Neuronal stem cell (in vitro differentiated cells): ENCODE measurements at regions not wholly inside any gene's neighbourhood (a gene's known extent, or its start where the extent isn't known, plus 50 kb on each side); places are given as distances from the start of the nearest gene placed in this dataset.

Experiments used
- DNase-seq: peaks from one replicate; pipeline ENCODE4 v3.0.0-alpha.2; 2013; ENCODE audit warnings: low spot score
- H2AFZ ChIP-seq: one replicate; pipeline ENCODE4 v1.6.1; 2013; ENCODE audit warnings: mild to moderate bottlenecking, low read length, inconsistent platforms
- H2AK5ac ChIP-seq: 2 replicates; pipeline ENCODE4 v1.6.1; 2013; ENCODE audit warnings: low read depth, mild to moderate bottlenecking, inconsistent platforms, low read length, moderate library complexity, mixed read lengths
- H2BK120ac ChIP-seq: 2 replicates; pipeline ENCODE4 v1.6.1; 2013; ENCODE audit warnings: low read depth, mild to moderate bottlenecking, inconsistent platforms, low read length, moderate library complexity, mixed read lengths
- H2BK12ac ChIP-seq: one replicate; pipeline ENCODE4 v1.6.1; 2013; ENCODE audit warnings: low read length, inconsistent platforms
- H2BK15ac ChIP-seq: 2 replicates; pipeline ENCODE4 v1.6.1; 2013; ENCODE audit warnings: mild to moderate bottlenecking, low read length, inconsistent platforms, mixed read lengths
- H2BK5ac ChIP-seq: one replicate; pipeline ENCODE4 v1.6.1; 2013; ENCODE audit warnings: inconsistent platforms, mild to moderate bottlenecking, low read length, moderate library complexity
- H3K14ac ChIP-seq: one replicate; pipeline ENCODE4 v1.6.1; 2013; ENCODE audit warnings: low read length, inconsistent platforms
- H3K18ac ChIP-seq: 2 replicates; pipeline ENCODE4 v1.6.1; 2013; ENCODE audit warnings: low read length, inconsistent platforms
- H3K23ac ChIP-seq: 2 replicates; pipeline ENCODE4 v1.6.1; 2013; ENCODE audit warnings: low read depth, mild to moderate bottlenecking, mixed read lengths, low read length, inconsistent platforms; ENCODE audit not compliant: poor library complexity
- H3K27ac ChIP-seq: replicated peaks from 3 replicates; pipeline ENCODE4 v1.5.1; 2013; ENCODE audit warnings: low read length, inconsistent platforms
- H3K27me3 ChIP-seq, 3 experiments: 2 replicates each; pipeline ENCODE4 v1.6.1; 2013; ENCODE audit warnings: low read length in 3 of 3, mild to moderate bottlenecking in 2 of 3, inconsistent platforms in 1 of 3, low read depth in 1 of 3, mixed read lengths in 1 of 3, moderate library complexity in 1 of 3; ENCODE audit not compliant: control insufficient read depth in 3 of 3, insufficient read depth in 3 of 3
- H3K36me3 ChIP-seq, 2 donors: replicated peaks in 1 of 2; 2 replicates each; pipeline ENCODE4 v1.6.1; 2013; ENCODE audit warnings: low read length in 2 of 2; ENCODE audit not compliant: control insufficient read depth in 2 of 2, insufficient read depth in 2 of 2
- H3K4ac ChIP-seq: 2 replicates; pipeline ENCODE4 v1.6.1; 2013; ENCODE audit warnings: inconsistent platforms, mild to moderate bottlenecking, low read length, moderate library complexity
- H3K4me1 ChIP-seq, 2 donors: 1 replicate in 1 of 2; 2 replicates in 1 of 2; pipeline ENCODE4 v1.6.1; 2013; ENCODE audit warnings: low read length in 2 of 2, low read depth in 1 of 2; ENCODE audit not compliant: control insufficient read depth in 2 of 2, insufficient read depth in 1 of 2
- H3K4me2 ChIP-seq: one replicate; pipeline ENCODE4 v1.6.1; 2013; ENCODE audit warnings: mild to moderate bottlenecking, low read length, inconsistent platforms; ENCODE audit not compliant: insufficient read depth, poor library complexity, severe bottlenecking
- H3K4me3 ChIP-seq, 2 donors: 2 replicates each; pipeline ENCODE4 v1.5.1; 2013; ENCODE audit warnings: low read length in 2 of 2, mild to moderate bottlenecking in 2 of 2, inconsistent platforms in 1 of 2, moderate library complexity in 1 of 2
- H3K79me1 ChIP-seq: one replicate; pipeline ENCODE4 v1.6.1; 2013; ENCODE audit warnings: low read depth, mild to moderate bottlenecking, inconsistent platforms, low read length, moderate library complexity
- H3K9ac ChIP-seq: one replicate; pipeline ENCODE4 v1.6.1; 2013; ENCODE audit warnings: mild to moderate bottlenecking, low read depth, low read length, inconsistent platforms; ENCODE audit not compliant: poor library complexity
- H3K9me3 ChIP-seq, 2 donors: replicated peaks in 1 of 2; 2 replicates each; pipeline versions ENCODE3 to v1.6.1; 2013; ENCODE audit warnings: low read length in 2 of 2, mild to moderate bottlenecking in 2 of 2, inconsistent platforms in 1 of 2, low read depth in 1 of 2, mixed read lengths in 1 of 2, moderate library complexity in 1 of 2; ENCODE audit not compliant: control insufficient read depth in 2 of 2, insufficient read depth in 1 of 2
- H4K8ac ChIP-seq: one replicate; pipeline ENCODE4 v1.6.1; 2013; ENCODE audit warnings: low read depth, mild to moderate bottlenecking, inconsistent platforms, low read length, moderate library complexity
- H4K91ac ChIP-seq: one replicate; pipeline ENCODE4 v1.6.1; 2013; ENCODE audit warnings: low read length, low read depth, mild to moderate bottlenecking, inconsistent platforms; ENCODE audit not compliant: poor library complexity
- WGBS, 2 donors: extraction: QIAGEN DNeasy Blood & Tissue Kit; methylation state at CpG; one replicate each; pipeline ENCODE4 v1.1.7; 2013; ENCODE audit warnings: missing lambda C conversion rate in 2 of 2, mixed read lengths in 1 of 2; ENCODE audit not compliant: insufficient read length in 2 of 2, insufficient replicate concordance in 1 of 2; ENCODE audit errors: extremely low coverage in 2 of 2; 5-methylcytosine and 5-hydroxymethylcytosine counted together

GRCh38 chr18:72329533-72329932 is 214.6 kb downstream of the CBLN2 start:
- H3K27me3 ChIP-seq, result no peaks in the 10 kb centered on the region
- no peak overlapping the region for H3K14ac ChIP-seq
- no peaks in the 10 kb centered on the region for H3K79me1 ChIP-seq
- no peak overlapping the region for H3K9ac ChIP-seq
- H3K18ac ChIP-seq, result no peak overlapping the region
- no peaks in the 10 kb centered on the region for H3K36me3 ChIP-seq
- no peaks in the 10 kb centered on the region for H3K9me3 ChIP-seq
- no CpG with 5 or more reads among the region's 2 CpGs for WGBS, 2 donors
- no peaks in the 10 kb centered on the region for H3K4me1 ChIP-seq
- no peak overlapping the region for H2BK120ac ChIP-seq
- H2BK5ac ChIP-seq, result no peak overlapping the region
- no peak overlapping the region for H2BK12ac ChIP-seq
- no peak overlapping the region for H3K4me2 ChIP-seq
- no peak overlapping the region for H2AFZ ChIP-seq
- H3K23ac ChIP-seq, result no peak overlapping the region
- no peak overlapping the region for H4K91ac ChIP-seq
- no peak overlapping the region for H4K8ac ChIP-seq
- H3K4me3 ChIP-seq, result no peak overlapping the region
- no peak for DNase-seq
- no peak overlapping the region for H2BK15ac ChIP-seq
- H3K27ac ChIP-seq, result no peak overlapping the region
- no peak overlapping the region for H2AK5ac ChIP-seq
- no peak overlapping the region for H3K4ac ChIP-seq

- no peak overlapping the region for H4K91ac ChIP-seq
- no peak overlapping the region for H2BK5ac ChIP-seq
- H3K79me1 ChIP-seq, result no peaks in the 10 kb centered on the region
- H4K8ac ChIP-seq, result no peak overlapping the region
- no CpG with 5 or more reads among the region's 5 CpGs for WGBS, 2 donors
- no peak overlapping the region for H2BK15ac ChIP-seq
- H3K18ac ChIP-seq, result no peak overlapping the region
- H3K36me3 ChIP-seq, result no peaks in the 10 kb centered on the region
- H2BK12ac ChIP-seq, result no peak overlapping the region
- H3K4me2 ChIP-seq, result no peak overlapping the region
- H2AFZ ChIP-seq, result no peak overlapping the region
- H3K9me3 ChIP-seq, result no peaks in the 10 kb centered on the region
- H2AK5ac ChIP-seq, result no peak overlapping the region
- no peak overlapping the region for H2BK120ac ChIP-seq
- no peak overlapping the region for H3K4ac ChIP-seq
- H3K14ac ChIP-seq, result no peak overlapping the region
- no peak overlapping the region for H3K27ac ChIP-seq
- H3K9ac ChIP-seq, result no peak overlapping the region
- H3K27me3 ChIP-seq, result no peaks in the 10 kb centered on the region
- no peak overlapping the region for H3K23ac ChIP-seq
- DNase-seq, result no peak
- no peak overlapping the region for H3K4me3 ChIP-seq
- no peaks in the 10 kb centered on the region for H3K4me1 ChIP-seq
These were observed 218.8 kb downstream of the CBLN2 start for GRCh38 chr18:72325307-72325706.

- H3K4me2 ChIP-seq, result no peak overlapping the region
These were observed 219.5 kb downstream of the CBLN2 start for GRCh38 chr18:72324677-72325076.

GRCh38 chr18:72316497-72316896 is 227.6 kb downstream of the CBLN2 start:
- H3K9me3 ChIP-seq, result no peaks in the 10 kb centered on the region
- no peaks in the 10 kb centered on the region for H3K27me3 ChIP-seq
- no peaks in the 10 kb centered on the region for H3K4me1 ChIP-seq
- H3K4me3 ChIP-seq, result no peak overlapping the region
- no peak overlapping the region for H3K9ac ChIP-seq
- H2BK15ac ChIP-seq, result no peak overlapping the region
- H4K8ac ChIP-seq, result no peak overlapping the region
- H2AFZ ChIP-seq, result no peak overlapping the region
- H4K91ac ChIP-seq, result no peak overlapping the region
- H2BK120ac ChIP-seq, result no peak overlapping the region
- H3K14ac ChIP-seq, result no peak overlapping the region
- WGBS, 2 donors, result no CpG with 5 or more reads among the region's 3 CpGs
- H3K4ac ChIP-seq, result no peak overlapping the region
- no peaks in the 10 kb centered on the region for H3K79me1 ChIP-seq
- no peak for DNase-seq
- H2BK12ac ChIP-seq, result no peak overlapping the region
- H3K27ac ChIP-seq, result no peak overlapping the region
- H3K4me2 ChIP-seq, result no peak overlapping the region
- no peak overlapping the region for H2AK5ac ChIP-seq
- H3K23ac ChIP-seq, result no peak overlapping the region
- H3K18ac ChIP-seq, result no peak overlapping the region
- no peak overlapping the region for H2BK5ac ChIP-seq
- no peaks in the 10 kb centered on the region for H3K36me3 ChIP-seq

More at GRCh38 chr18:72324677-72325076, 219.5 kb downstream of the CBLN2 start:
- no peak overlapping the region for H2AFZ ChIP-seq
- no peak overlapping the region for H2BK5ac ChIP-seq
- H3K9me3 ChIP-seq, result no peaks in the 10 kb centered on the region
- H2AK5ac ChIP-seq, result no peak overlapping the region
- H2BK120ac ChIP-seq, result no peak overlapping the region
- no peak overlapping the region for H3K4me3 ChIP-seq
- H3K27me3 ChIP-seq, result no peaks in the 10 kb centered on the region
- H2BK15ac ChIP-seq, result no peak overlapping the region
- WGBS, 2 donors, result no CpG with 5 or more reads among the region's 4 CpGs
- no peak for DNase-seq
- no peak overlapping the region for H4K8ac ChIP-seq
- H3K9ac ChIP-seq, result no peak overlapping the region
- no peak overlapping the region for H3K14ac ChIP-seq
- no peak overlapping the region for H3K27ac ChIP-seq
- no peak overlapping the region for H4K91ac ChIP-seq
- H3K18ac ChIP-seq, result no peak overlapping the region
- no peak overlapping the region for H3K23ac ChIP-seq
- H3K4me1 ChIP-seq, result no peaks in the 10 kb centered on the region
- H3K36me3 ChIP-seq, result no peaks in the 10 kb centered on the region
- H2BK12ac ChIP-seq, result no peak overlapping the region
- no peaks in the 10 kb centered on the region for H3K79me1 ChIP-seq
- H3K4ac ChIP-seq, result no peak overlapping the region
